T-helper 2 cell treated with Interferon-gamma antibody and Interleukin-4, amounts not matched to agents 5 μg/mL and 100 μg/mL, for 36 hours (primary cell): ENCODE measurements at regions not wholly inside any gene's neighbourhood (a gene's known extent, or its start where the extent isn't known, plus 50 kb on each side); places are given as distances from the start of the nearest gene placed in this dataset.
A peak's percentile ranks its signal among the peaks of the same experiment; 100 is the strongest.
"Not testable (repeated sequence)": the region's sequence is repeated elsewhere in the genome, so short reads cannot be mapped to it uniquely, and the experiment has no call there.

Experiments
- DNase-seq: peaks from one replicate; pipeline ENCODE4 v3.0.0; 2021; ENCODE audit warnings: low spot score
- H3K27ac Mint-ChIP-seq: one replicate; pipeline ENCODE4 v1.8.0; 2021; ENCODE audit warnings: mild to moderate bottlenecking, mixed read lengths
- H3K27me3 Mint-ChIP-seq: one replicate; pipeline ENCODE4 v1.8.0; 2021; ENCODE audit warnings: low read depth, mixed read lengths
- H3K36me3 Mint-ChIP-seq: one replicate; pipeline ENCODE4 v1.8.0; 2021; ENCODE audit warnings: low read depth, mixed read lengths
- H3K4me1 Mint-ChIP-seq: one replicate; pipeline ENCODE4 v1.8.0; 2021; ENCODE audit warnings: low read depth, mixed read lengths
- H3K4me3 Mint-ChIP-seq: one replicate; pipeline ENCODE4 v1.8.0; 2022; ENCODE audit warnings: mild to moderate bottlenecking, moderate library complexity, mixed read lengths
- H3K9me3 Mint-ChIP-seq: one replicate; pipeline ENCODE4 v1.8.0; 2021; ENCODE audit warnings: mixed read lengths

- Mint-ChIP-seq H3K27me3 (no peaks in the 10 kb centered on the region), H3K36me3 (no peaks in the 10 kb centered on the region), H3K4me1 (peaks cover 9% of the 10 kb centered on the region), H3K9me3 (peaks cover 16% of the 10 kb centered on the region), H3K27ac (no peak overlapping the region), H3K4me3 (no peak overlapping the region)
- DNase-seq: no peak
These were observed 59.3 kb downstream of the GPR88 start for GRCh38 chr1:100597061-100597741.

GRCh38 chr1:100597784-100598183, 59.8 kb downstream of the GPR88 start:
- no peak overlapping the region for H3K27ac Mint-ChIP-seq
- no peak for DNase-seq
- H3K27me3 Mint-ChIP-seq: no peaks in the 10 kb centered on the region
- no peaks in the 10 kb centered on the region for H3K36me3 Mint-ChIP-seq
- H3K4me1 Mint-ChIP-seq: peaks cover 9% of the 10 kb centered on the region
- H3K4me3 Mint-ChIP-seq: no peak overlapping the region
- peaks cover 20% of the 10 kb centered on the region for H3K9me3 Mint-ChIP-seq

- H3K27me3 Mint-ChIP-seq, H3K4me3 Mint-ChIP-seq, DNase-seq, H3K36me3 Mint-ChIP-seq, H3K4me1 Mint-ChIP-seq, H3K27ac Mint-ChIP-seq: not testable (repeated sequence)
- peaks cover 27% of the 10 kb centered on the region for H3K9me3 Mint-ChIP-seq
These were observed 62.4 kb downstream of the GPR88 start for GRCh38 chr1:100600377-100600776.

- H3K4me3 Mint-ChIP-seq, DNase-seq, H3K27ac Mint-ChIP-seq, H3K4me1 Mint-ChIP-seq, H3K36me3 Mint-ChIP-seq: not testable (repeated sequence)
- peaks cover 27% of the 10 kb centered on the region for H3K9me3 Mint-ChIP-seq
- peaks cover 10% of the 10 kb centered on the region for H3K27me3 Mint-ChIP-seq
These were observed 64.1 kb downstream of the GPR88 start for GRCh38 chr1:100602028-100602427.

GRCh38 chr1:100604372-100604771, 66.4 kb downstream of the GPR88 start:
- H3K27me3 Mint-ChIP-seq: peaks cover 17% of the 10 kb centered on the region
- peaks cover 23% of the 10 kb centered on the region for H3K9me3 Mint-ChIP-seq
- H3K4me1 Mint-ChIP-seq: no peaks in the 10 kb centered on the region
- no peaks in the 10 kb centered on the region for H3K36me3 Mint-ChIP-seq
- H3K4me3 Mint-ChIP-seq: no peak overlapping the region
- H3K27ac Mint-ChIP-seq: no peak overlapping the region
- no peak for DNase-seq

GRCh38 chr1:100606438-100606837, 68.5 kb downstream of the GPR88 start:
- Mint-ChIP-seq H3K4me3 (no peak overlapping the region), H3K27me3 (peaks cover 19% of the 10 kb centered on the region), H3K27ac (no peak overlapping the region)

GRCh38 chr1:100607628-100608240, 69.8 kb downstream of the GPR88 start:
- Mint-ChIP-seq H3K4me3 (no peak overlapping the region), H3K9me3 (peaks cover 7% of the 10 kb centered on the region), H3K27ac (no peak overlapping the region)

More at GRCh38 chr1:100606438-100606837, 68.5 kb downstream of the GPR88 start:
- H3K36me3 Mint-ChIP-seq: no peaks in the 10 kb centered on the region
- H3K4me1 Mint-ChIP-seq: no peaks in the 10 kb centered on the region
- no peak for DNase-seq
- H3K9me3 Mint-ChIP-seq: peaks cover 15% of the 10 kb centered on the region

GRCh38 chr1:100609849-100610248, 71.9 kb downstream of the GPR88 start:
- Mint-ChIP-seq H3K36me3 (no peaks in the 10 kb centered on the region), H3K4me1 (peaks cover 12% of the 10 kb centered on the region), H3K9me3 (peaks cover 4% of the 10 kb centered on the region), H3K27ac (no peak overlapping the region), H3K27me3 (peaks cover 23% of the 10 kb centered on the region), H3K4me3 (no peak overlapping the region)
- DNase-seq: no peak

More at GRCh38 chr1:100607628-100608240, 69.8 kb downstream of the GPR88 start:
- Mint-ChIP-seq H3K36me3 (no peaks in the 10 kb centered on the region), H3K4me1 (no peaks in the 10 kb centered on the region), H3K27me3 (peaks cover 21% of the 10 kb centered on the region)
- DNase-seq: no peak

- H3K27ac Mint-ChIP-seq: no peak overlapping the region
- peaks cover 17% of the 10 kb centered on the region for H3K27me3 Mint-ChIP-seq
- no peak for DNase-seq
- H3K4me3 Mint-ChIP-seq: no peak overlapping the region
- H3K9me3 Mint-ChIP-seq: no peaks in the 10 kb centered on the region
- no peaks in the 10 kb centered on the region for H3K36me3 Mint-ChIP-seq
- H3K4me1 Mint-ChIP-seq: peaks cover 12% of the 10 kb centered on the region
These were observed 73.1 kb downstream of the GPR88 start for GRCh38 chr1:100611086-100611485.

GRCh38 chr1:100612540-100612939, 74.6 kb downstream of the GPR88 start:
- no peaks in the 10 kb centered on the region for H3K9me3 Mint-ChIP-seq
- no peak overlapping the region for H3K27ac Mint-ChIP-seq

GRCh38 chr1:100613817-100614559, 76.0 kb downstream of the GPR88 start:
- peak overlapping the region; percentile 69 for H3K4me3 Mint-ChIP-seq
- no peaks in the 10 kb centered on the region for H3K9me3 Mint-ChIP-seq
- no peak overlapping the region for H3K27ac Mint-ChIP-seq
- H3K36me3 Mint-ChIP-seq: no peaks in the 10 kb centered on the region
- H3K27me3 Mint-ChIP-seq: peaks cover 15% of the 10 kb centered on the region
- peaks cover 12% of the 10 kb centered on the region for H3K4me1 Mint-ChIP-seq
- DNase-seq: no peak

More at GRCh38 chr1:100612540-100612939, 74.6 kb downstream of the GPR88 start:
- no peak overlapping the region for H3K4me3 Mint-ChIP-seq
- DNase-seq: no peak
- H3K27me3 Mint-ChIP-seq: peaks cover 16% of the 10 kb centered on the region
- H3K36me3 Mint-ChIP-seq: no peaks in the 10 kb centered on the region
- H3K4me1 Mint-ChIP-seq: peaks cover 12% of the 10 kb centered on the region

GRCh38 chr1:100614570-100614969, 76.6 kb downstream of the GPR88 start:
- Mint-ChIP-seq H3K9me3 (no peaks in the 10 kb centered on the region), H3K36me3 (no peaks in the 10 kb centered on the region), H3K4me1 (peaks cover 12% of the 10 kb centered on the region), H3K4me3 (peak overlapping the region; percentile 69), H3K27ac (peak overlapping the region; percentile 63), H3K27me3 (peaks cover 10% of the 10 kb centered on the region)
- DNase-seq: no peak

- DNase-seq: no peak
- Mint-ChIP-seq H3K4me3 (no peak overlapping the region), H3K9me3 (no peaks in the 10 kb centered on the region), H3K27ac (no peak overlapping the region), H3K27me3 (peaks cover 10% of the 10 kb centered on the region), H3K4me1 (peaks cover 12% of the 10 kb centered on the region), H3K36me3 (no peaks in the 10 kb centered on the region)
These were observed 77.7 kb downstream of the GPR88 start for GRCh38 chr1:100615686-100616085.

- Mint-ChIP-seq H3K4me1 (peaks cover 12% of the 10 kb centered on the region), H3K9me3 (no peaks in the 10 kb centered on the region), H3K36me3 (no peaks in the 10 kb centered on the region), H3K27ac (no peak overlapping the region), H3K4me3 (no peak overlapping the region), H3K27me3 (peaks cover 10% of the 10 kb centered on the region)
- DNase-seq: no peak
These were observed 78.2 kb downstream of the GPR88 start for GRCh38 chr1:100616121-100616621.
